ENCODE measurements at regions not wholly inside any gene's neighbourhood (a gene's known extent, or its start where the extent isn't known, plus 50 kb on each side); places are given as distances from the start of the nearest gene placed in this dataset.

DNA sequence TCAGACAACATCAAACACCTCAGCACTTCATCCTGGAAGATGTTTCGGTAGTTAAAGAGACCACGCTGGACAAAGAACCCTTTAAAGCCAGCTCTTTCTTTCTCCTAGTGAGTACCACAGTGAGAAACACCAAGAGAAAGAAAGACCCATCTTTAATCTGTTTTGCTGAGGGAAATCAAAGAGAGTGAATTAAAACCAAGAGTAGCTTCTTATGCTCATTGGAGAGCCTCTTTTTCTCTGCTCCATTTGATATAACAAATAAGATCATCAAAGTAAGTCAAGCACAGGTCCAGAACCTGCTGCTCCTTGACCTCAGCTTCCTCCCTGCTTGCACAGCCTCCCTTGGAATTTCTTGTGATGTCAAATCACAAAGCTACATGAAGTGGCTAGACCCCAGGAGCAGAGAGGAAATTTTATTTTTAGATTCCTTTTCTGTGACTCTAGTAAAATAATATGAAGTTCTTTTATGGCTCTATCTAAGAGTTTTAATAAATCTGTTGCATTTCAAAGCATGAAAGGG, 436.4 kb downstream of the C3orf38 start:
- DNase-seq = no peak

DNA sequence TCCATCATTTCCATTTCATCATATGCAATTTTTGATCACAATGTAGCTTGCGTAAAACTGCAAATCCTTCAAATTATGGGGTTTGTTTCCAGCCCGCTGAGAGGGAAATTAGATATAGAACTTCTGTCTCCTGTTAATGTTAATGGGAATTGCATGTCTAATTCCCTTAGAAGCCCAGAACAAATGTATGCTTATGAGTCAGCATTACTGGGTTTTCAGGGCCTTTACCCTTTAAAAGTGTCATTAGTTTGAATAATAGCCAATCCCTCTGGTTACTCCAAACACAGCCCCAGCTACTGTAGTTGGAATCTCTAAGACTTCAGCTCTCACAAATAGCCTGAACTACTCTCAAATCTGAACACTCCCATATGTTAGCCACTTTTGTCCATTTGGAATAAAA, 439.4 kb downstream of the C3orf38 start:
- DNase-seq = no peak

DNA sequence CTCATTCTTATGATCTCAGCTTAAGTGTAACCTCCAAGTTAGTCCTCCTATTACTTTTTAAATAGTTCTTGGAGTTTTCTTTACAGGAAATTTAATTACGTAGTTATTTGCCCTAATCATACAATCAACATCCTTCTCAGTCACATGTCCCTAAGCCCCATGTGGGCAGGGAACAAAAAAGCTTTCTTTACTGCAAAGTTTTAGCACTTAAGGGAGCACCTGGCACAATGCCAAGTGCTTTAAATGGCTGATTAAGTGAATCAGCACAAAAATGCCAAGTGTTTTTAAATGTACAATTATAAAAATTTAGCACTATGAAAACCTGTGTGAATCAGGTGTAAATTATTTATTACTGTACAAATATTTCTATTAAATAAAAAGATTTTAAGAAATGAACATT, 445.3 kb downstream of the C3orf38 start:
- no peak for DNase-seq

DNA sequence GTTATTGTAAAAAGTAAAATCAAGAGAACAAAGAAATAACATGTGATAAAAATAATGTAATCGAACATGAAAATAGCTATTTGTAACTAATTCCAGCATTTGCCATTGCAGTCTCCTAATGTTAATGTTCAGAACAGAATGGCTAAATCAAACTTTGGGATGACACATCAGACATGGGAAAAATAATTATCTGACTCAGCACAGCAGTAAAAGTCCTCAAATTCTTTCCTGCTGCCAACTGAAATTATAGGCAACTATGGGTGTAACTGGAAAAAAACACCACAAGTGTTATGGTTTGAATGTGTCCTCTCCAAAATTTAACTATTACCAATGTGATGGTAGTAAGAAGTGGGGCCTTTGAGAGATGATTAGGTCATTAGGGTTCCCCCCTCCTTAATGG, 446.7 kb downstream of the C3orf38 start:
- DNase-seq = no peak

DNA sequence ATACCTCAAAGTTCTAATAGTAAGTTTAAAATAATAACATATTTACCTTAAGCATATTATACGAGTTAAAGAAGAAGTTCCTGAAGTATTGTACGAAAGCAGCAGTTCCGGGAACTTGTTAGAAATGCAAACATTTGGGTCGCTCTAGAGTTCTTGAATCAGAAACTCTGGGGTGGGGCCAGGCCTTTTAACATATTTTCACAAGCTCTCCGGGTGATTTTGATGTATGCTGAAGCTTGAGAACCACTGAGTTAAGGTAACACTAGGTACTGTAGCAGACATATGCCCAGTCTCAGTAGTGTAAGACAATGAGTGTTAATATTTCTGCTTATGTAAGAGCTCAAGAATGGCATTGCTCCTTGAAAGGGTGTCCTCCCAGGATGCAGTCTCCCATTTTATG, 461.1 kb downstream of the C3orf38 start:
- DNase-seq = no peak

DNA sequence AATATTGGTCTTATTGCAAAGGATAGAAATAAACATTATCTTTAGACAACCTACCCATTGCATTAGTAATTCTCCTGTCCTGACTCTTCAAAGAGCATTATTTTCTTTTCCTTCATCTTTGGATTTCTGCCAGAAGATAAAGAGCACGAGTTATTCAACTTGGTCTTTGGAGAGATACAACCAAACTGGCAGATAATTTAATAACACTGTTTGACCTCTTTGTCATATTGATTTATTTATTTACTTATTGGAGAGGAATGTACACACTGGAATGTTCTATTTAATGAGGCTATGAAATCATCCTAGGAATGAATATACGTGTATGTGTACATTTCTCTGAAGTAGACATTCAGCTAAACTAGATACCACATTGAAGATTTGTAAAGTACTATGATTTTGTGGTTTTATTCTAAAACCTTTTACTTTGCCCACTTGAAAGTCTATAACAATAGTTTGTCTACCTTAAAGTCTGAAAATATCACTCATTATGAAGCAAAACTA, 462.1 kb downstream of the C3orf38 start:
- no peak for DNase-seq

DNA sequence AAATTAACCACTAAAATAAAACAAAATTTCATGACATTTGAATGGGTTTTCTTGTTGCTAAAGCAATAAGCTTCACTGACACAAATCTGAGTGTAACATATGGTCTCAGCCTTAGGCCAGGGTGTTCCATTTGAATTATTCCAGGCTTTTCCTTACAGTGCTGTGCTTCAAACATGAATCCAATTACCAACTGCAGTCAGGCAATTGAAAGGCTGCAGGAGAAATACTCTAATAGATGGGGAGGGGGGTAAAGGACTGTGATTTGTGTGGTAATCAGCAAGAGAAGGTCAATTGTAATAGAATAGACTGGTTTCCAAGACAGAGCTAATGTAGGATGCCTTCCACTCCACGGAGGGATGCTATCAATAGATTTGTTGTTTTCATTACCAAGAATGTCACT, 466.7 kb downstream of the C3orf38 start:
- DNase-seq = no peak

DNA sequence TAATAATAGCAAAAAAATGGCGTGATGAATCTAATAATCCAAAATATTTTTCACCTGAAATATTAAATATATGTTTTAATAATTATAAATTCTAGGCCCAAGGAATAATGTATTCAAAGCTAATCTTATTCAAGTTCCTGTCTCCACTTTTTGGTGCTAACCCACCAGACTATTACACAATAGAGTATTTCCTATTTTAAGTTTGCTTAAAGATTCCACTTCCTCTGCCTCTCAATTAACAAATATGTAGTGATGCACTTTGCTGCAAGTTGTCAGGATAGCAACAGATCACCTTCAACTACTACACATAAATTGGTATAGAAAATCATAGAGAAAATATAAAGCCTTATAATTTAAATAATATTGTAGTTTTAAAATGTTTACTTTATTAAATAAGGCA, 467.5 kb downstream of the C3orf38 start:
- no peak for DNase-seq

DNA sequence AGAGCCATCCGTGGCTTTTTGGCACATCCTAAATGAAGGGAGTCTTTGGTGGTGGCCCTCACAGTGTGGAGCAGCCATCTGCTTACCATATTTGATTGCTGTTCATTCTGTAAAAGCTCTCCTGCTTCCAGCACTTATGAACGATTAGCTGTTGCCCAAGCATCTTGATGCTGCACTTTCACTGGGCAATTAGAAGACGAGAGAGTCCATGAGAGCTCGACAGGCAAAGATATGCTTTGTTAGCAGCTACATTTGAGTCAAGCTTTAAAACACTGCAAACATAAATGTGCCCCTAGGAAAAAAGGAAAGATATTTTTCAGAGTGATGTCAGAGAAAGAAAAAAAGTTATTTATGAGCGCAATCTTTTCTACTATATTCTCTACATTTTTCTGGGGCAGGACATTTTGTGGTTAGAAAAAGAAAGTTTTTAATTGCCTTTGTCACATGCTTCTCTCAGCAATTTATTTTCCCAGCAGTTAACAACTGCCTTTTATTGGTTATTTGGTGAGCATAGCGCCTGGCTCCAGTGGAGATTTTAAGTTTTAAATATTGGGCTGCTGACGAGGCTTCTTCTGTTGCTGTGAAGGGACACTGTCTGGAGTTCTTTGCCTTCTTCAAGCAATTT, 468.4 kb downstream of the C3orf38 start:
- DNase-seq = no peak

DNA sequence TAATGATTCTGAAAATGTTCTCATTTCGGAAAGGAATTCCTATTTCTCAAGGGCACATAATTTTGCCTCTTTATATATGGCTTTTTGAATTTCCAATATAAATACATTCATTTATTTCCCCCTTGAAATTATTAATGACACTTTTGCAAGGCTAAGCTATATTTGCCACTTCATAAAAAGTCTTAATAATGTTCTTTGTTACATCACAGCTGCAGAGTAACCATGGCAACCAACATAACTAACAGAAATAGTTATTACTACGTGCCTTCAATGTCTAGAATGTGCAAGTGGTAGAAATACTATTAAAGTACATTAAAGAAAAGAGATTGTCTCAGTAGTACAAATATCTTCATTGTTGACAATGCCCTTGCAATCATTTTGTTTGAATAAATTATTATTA, 471.8 kb downstream of the C3orf38 start:
- DNase-seq = no peak

DNA sequence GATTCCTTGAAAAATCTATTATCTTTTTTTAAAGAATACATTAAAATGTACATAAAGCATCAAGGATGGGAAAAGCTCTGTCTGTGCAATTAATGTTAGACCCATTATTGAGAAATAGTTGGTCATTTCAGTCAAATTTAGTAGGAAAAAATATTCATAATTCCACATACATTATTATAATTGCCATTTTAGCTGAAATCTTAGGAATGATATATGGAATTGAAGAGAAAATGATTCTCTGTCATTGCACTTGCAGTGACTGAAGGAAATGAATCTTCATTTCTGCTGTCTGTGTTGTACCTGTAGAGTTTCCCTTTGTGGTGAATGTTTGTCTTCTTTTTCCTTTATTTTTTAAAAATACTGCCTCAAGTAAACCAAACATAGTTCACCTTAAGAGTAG, 473.9 kb downstream of the C3orf38 start:
- DNase-seq = no peak

DNA sequence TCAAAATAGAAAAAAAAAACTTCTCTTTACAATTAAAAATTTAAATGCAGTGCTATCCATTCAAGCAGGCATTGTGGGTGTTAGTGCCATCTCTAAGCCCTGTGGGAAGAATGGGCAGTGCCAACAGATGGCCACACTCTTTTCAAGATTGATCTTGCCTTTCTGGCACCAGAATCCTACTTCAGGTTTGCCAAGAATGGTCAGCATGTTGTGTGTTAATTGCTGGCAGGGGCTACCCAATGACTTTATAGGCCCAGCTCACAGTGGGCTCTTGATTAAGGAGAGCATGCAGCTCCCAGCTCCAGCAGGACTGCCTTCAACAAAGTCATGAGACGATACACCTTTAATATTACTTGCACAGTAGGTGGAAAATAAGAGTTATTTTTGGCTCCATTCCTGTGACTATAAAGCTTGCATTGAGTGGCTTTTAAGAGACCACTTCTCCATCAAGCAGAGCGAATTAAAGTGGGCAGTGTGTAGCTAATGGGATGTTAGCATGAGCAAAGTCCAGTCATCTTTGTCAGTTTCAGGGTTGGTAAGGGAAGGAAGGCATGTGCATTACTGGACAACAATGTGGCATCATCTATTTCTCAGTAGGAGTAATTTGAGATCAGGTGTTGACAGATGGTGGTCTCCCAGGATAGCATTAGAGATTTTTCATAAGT, 476.8 kb downstream of the C3orf38 start:
- no peak for DNase-seq

DNA sequence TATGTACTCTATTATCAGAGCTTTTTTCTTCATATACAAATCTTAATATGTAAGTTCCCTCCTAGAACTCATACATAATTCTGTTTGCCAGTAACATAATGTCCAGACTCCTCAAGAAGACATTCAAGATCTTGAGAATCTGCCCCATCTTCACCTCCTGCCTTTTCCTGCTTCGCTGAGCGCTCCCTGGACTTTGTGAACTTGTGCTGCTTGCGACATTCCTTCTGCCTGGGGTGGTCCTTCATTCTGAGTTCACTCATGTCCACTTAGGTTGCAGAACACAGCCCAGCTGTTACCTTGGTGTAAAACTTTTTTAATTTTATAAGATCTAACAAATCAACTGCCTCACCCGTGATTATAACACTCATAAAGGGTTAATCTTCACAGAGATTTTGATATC, 478.5 kb upstream of the EPHA3 start:
- no peak for DNase-seq

DNA sequence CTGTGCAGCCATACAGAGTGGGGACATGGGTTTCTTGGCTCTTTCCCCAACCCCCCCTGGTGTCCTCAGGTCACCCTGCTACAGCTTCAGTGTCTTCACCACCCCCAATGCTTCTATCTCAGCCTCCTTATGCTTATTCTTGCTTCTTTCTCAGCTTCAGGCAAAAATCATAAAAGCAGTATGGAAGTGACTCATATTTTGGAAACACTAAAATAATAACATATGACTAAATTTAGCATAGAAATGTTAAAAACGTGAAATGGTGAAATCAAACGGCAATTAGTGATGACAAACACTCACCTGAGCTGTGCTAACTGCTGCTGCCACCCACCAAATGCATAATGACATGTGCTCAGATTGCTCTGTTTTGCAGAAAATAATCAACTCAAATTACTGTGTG, 475.2 kb upstream of the EPHA3 start:
- no peak for DNase-seq

DNA sequence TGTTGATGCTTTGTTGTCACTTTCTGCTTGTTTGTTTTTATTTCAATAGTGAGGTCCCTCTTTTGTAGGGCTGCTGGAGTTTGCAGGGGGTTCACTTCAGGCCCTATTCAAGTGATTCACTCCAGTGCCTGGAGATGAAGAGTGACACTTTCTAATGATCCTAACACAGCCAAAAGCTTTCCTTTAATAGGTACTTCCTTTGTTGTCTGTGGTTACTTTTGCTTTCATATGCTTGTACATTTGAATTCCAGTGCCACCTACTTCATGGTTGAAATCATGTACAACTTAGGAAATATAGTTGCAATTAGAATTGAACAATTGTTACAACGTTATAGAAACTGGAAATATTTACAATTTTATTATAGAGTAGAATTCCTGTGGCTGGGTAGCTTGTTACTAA, 466.8 kb upstream of the EPHA3 start:
- DNase-seq = no peak

DNA sequence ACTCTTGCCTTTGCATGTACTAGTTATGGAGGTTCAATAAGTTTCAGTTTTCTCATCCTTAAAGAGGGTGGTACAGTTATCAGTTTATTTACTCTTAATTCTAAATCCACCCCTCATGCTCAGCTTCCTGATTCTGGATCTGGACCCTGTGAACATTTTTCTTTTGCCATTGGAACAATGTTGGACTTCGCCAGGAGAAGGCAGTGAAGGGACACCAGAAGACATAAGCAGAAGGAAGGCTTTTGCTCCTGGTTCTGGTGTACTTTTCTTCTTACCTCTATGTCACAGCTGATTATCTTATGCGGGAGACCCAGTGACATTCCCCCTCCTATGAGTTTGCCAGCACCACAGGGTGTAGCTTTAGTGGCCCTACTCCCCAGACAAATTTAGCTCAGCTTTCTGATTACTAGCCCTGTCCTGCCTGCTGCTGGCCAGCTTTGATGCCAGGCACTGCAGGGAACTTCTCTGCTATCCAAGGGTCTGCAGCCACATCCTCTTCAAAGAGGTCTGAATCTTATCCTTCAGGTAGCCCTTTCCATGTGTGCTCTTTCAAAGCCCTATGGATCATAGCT, 466.3 kb upstream of the EPHA3 start:
- DNase-seq = no peak

DNA sequence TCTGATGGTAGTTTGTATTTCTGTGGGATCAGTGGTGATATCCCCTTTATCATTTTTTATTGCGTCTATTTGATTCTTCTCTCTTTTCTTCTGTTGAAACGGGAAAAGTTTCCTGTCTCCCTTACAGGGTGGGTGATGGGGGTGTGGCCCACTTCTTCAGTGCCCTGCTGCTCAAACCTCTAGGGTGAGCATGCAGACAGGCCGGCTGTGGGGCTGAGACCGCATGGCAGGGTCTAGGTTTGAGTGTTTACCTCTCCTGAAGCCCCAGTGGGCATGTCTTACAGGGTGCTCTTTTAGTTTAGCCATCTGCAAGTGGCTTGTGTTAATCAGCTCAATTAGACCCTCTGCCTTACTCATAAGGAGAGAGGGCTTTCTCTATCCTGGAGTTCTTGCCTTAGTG, 450.0 kb upstream of the EPHA3 start:
- DNase-seq = no peak

DNA sequence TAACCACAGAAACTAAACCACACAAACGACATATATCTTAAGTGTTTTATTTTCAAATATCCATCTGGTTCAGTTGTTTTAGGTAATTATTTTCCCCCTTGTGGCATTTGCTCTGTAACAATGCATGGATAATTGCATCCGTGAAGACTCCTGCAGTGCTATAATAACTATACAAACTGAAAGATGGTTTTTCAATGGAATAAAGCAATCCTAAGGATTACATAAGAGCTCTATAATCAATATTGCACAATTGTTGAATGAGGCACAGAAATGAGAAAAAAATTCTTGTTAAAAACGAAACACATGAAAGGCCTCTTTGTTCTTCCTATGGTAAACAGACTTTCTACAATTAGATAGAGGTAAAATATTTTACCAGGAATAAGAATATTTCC, 446.0 kb upstream of the EPHA3 start:
- DNase-seq = no peak

DNA sequence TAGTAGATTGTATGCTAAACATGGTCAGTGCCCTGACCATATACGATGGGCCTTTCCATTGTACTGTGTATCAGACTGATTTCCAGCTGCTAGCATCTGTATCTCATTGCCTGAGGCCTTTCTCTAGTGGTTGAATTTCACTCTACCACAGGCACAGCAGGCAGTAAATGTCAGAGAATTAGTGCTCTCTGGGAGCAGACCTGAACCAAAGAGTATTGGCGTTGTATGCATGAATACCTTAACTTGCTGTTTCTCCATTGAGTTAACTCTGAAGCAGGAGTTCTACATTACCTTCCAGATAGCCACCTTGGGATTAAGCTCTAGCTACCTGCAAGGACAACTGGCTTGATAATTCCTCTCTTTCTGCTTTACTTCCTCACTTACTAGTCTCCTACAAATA, 439.2 kb upstream of the EPHA3 start:
- no peak for DNase-seq

DNA sequence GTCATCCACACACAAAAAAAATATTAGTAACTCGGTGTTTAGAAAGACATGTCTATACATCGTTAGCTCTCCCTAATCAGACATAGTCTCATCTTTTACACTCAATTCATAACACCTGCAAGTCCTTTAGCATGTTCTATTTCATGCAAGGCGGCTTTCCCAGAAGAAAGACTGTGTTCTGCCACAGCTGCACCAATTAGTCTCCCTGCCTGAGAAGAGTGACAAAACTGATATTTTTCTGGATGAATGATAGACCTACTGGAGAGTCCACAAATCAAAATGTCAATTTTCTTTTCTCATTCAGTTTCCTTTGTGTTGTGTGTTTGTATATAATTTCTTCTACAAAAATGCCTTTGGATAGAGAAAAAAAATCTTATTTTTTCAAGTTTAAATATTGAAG, 435.8 kb upstream of the EPHA3 start:
- no peak for DNase-seq

DNA sequence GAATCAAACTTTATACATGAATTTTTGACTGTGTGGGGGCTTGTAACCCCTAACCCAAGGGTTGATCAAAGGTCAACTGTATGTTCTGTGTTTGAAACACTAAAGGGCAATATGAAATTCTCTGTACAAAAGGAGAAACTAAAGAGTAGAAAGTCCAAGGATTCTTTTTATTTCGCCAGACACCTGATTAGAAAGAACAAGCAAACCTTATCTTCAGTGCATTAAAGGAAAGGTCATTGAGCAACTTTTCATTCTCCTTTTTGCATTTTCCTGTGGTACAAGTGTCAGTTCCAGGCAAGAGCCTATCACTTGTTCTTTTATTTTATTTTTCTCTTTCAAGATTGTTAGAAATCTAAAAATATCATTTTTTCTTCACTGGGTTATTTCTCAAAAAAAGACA, 430.1 kb upstream of the EPHA3 start:
- no peak for DNase-seq

DNA sequence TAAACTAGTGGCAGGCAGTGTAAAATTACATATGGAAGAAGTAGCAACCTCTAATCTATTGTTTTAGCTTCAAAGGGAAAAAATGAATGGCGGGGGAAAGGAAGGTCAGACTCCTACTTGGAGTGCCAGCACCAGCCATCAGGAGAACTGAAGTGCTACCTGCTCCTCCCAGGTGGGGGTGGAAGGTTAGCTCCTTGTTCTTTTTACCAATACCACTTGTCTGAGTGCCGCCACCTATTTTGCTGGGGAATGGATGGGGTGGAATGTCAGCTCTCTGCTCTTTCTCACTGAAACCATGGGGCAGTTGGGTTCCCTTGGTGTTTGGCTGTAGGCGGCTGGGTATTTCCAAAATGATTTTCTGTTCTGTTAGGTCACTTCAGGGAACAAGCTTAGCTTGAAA, 428.7 kb upstream of the EPHA3 start:
- DNase-seq = no peak

DNA sequence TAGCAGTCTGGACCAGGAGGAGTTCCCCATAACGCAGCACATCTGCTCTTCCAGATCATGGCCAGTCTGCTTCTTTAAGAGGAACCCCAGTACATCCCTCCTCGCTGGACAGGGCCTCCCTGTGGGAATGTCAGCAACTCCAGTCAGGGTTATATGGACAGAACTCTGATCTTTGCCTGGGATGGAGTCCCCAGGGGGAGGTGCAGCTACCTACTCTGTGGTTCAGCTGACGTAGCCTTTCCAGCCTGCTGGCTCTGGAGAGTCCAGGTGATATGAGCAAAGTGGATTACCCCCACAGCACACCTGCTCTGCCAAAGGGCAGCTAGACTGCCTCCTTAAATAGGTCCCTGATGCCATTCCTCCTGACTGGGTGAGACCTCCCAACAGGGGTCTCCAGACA, 417.1 kb upstream of the EPHA3 start:
- no peak for DNase-seq

DNA sequence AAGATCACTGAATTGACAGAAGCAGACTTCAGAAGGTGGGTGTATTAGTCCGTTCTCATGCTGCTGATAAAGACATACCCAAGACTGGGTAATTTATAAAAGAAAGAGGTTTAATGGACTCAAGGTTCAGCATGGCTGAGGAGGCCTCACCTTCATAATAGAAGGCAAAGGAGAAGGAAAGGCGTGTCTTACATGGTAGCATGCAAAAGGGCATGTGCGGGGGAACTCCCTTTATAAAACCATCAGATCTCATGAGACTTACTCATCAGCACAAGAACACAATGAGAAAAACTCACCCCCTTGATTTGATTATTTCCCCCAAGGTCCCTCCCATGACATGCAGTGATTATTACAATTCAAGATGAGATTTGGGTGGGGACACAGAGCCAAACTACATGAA, 416.3 kb upstream of the EPHA3 start:
- DNase-seq = no peak

Data from left hindlimb (tissue), 1 donor.